Breast epithelium (tissue), 4 donors: ENCODE measurements at regions not wholly inside any gene's neighbourhood (a gene's known extent, or its start where the extent isn't known, plus 50 kb on each side); places are given as distances from the start of the nearest gene placed in this dataset.

Experiments used
- DNase-seq, 2 donors: peaks; one replicate each; pipeline ENCODE4 v3.0.0-alpha.2; 2019; ENCODE audit warnings: low spot score in 2 of 2
- H3K27ac ChIP-seq, 2 donors: fragments of 200-600 bp; sonication (generic) in 1 of 2; one replicate each; pipeline ENCODE4 v1.5.1; 2016 to 2019; ENCODE audit warnings: mild to moderate bottlenecking in 1 of 2
- H3K27me3 ChIP-seq, 2 donors: fragments of 200-600 bp; sonication (generic) in 1 of 2; one replicate each; pipeline versions ENCODE4 v1.5.1 to v1.6.0; 2017 to 2019; ENCODE audit warnings: control low read depth in 1 of 2, mild to moderate bottlenecking in 1 of 2
- H3K36me3 ChIP-seq: fragments of 200-600 bp; one replicate; pipeline ENCODE4 v1.5.1; 2019
- H3K4me1 ChIP-seq, 2 donors: fragments of 200-600 bp; sonication (generic); one replicate each; pipeline ENCODE4 v1.5.1; 2016 to 2019; ENCODE audit warnings: control low read depth in 1 of 2
- H3K4me3 ChIP-seq, 3 donors: fragments of 200-600 bp; sonication (generic); 1 replicate in 2 of 3; 2 replicates in 1 of 3; pipeline ENCODE4 v1.5.1; 2016 to 2019; ENCODE audit warnings: mild to moderate bottlenecking in 3 of 3, moderate library complexity in 2 of 3
- H3K9me3 ChIP-seq, 2 donors: fragments of 200-600 bp; sonication (generic) in 1 of 2; one replicate each; pipeline ENCODE4 v1.5.1; 2016 to 2019; ENCODE audit warnings: control low read depth in 1 of 2
- POLR2A ChIP-seq: fragments of 450-650 bp; IDR thresholded peaks from one replicate; pipeline ENCODE4 v1.6.1; 2016; ENCODE audit warnings: antibody characterized with exemption, mild to moderate bottlenecking, moderate library complexity
- POLR2AphosphoS5 ChIP-seq, 3 donors: sonication (generic); formaldehyde crosslinking; IDR thresholded peaks; one replicate each; pipeline ENCODE4 v1.6.1; 2017; ENCODE audit warnings: antibody characterized with exemption in 3 of 3
- intact Hi-C: fragments of 100-400 bp; cut with DNase I; formaldehyde crosslinking; loops from one replicate; pipeline ENCODE4 v1.15.1; 2023; ENCODE audit warnings: low total_unique reads
- TF ChIP-seq, protein P1 (sequence below), 3 donors: fragments of 450-650 bp; IDR thresholded peaks; one replicate each; pipeline ENCODE4 v1.5.1; 2016 to 2017; ENCODE audit warnings: antibody characterized with exemption in 3 of 3, mild to moderate bottlenecking in 3 of 3, moderate library complexity in 3 of 3

DNA sequence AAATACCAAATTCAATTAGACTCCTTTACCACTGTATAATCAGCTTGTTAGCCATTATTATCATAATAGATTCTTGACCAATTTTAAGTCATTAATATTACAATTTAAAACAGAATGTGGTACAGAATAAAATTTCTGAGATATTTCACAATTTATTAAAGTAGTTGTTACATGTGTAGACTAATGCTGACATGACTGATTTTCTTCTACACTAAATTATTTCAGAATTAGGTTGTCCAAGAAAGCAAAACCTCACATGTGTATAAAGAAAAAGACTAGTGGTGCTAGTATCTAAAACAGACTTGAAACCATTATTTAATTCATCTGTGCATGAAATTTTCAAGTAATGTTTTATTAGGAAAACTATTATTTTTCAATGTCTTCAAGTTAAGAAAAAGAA, 79.2 kb upstream of the COL3A1 start:
- intact Hi-C loops, result no loop called here
- no peak for TF ChIP-seq POLR2AphosphoS5 (IDR thresholded peaks at IDR 0.05)
- TF ChIP-seq POLR2A, result no peak
- TF ChIP-seq, protein P1, sequence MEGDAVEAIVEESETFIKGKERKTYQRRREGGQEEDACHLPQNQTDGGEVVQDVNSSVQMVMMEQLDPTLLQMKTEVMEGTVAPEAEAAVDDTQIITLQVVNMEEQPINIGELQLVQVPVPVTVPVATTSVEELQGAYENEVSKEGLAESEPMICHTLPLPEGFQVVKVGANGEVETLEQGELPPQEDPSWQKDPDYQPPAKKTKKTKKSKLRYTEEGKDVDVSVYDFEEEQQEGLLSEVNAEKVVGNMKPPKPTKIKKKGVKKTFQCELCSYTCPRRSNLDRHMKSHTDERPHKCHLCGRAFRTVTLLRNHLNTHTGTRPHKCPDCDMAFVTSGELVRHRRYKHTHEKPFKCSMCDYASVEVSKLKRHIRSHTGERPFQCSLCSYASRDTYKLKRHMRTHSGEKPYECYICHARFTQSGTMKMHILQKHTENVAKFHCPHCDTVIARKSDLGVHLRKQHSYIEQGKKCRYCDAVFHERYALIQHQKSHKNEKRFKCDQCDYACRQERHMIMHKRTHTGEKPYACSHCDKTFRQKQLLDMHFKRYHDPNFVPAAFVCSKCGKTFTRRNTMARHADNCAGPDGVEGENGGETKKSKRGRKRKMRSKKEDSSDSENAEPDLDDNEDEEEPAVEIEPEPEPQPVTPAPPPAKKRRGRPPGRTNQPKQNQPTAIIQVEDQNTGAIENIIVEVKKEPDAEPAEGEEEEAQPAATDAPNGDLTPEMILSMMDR (IDR thresholded peaks at IDR 0.05), result no peak
- Histone ChIP-seq H3K4me3 (no peak overlapping the region), H3K4me1 (no peaks in the 10 kb centered on the region), H3K9me3 (no peaks in the 10 kb centered on the region), H3K27ac (no peak overlapping the region), H3K27me3 (no peaks in the 10 kb centered on the region), H3K36me3 (no peaks in the 10 kb centered on the region)
- no peak for DNase-seq

DNA sequence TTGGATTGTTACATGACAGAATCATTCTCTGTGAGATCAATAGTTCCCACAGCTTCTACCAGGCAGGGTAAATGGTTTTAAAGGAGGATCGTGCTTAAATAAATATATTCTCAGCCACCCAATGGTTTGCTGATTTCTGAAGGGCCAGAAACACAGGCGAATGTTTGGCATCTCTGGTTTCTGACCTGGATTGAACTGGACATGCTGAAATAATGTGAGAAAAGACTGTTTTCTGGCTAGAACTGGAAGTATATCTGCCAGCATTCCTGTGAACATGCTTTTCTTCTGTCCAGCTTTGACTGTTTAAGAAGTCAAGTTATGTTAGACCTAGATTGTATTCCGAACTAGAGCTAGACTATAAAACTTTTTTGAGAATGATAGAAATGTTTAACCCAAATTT, 77.1 kb upstream of the COL3A1 start:
- H3K27ac ChIP-seq, result peak overlapping the region; percentile 58 to 76
- no peaks in the 10 kb centered on the region for H3K4me1 ChIP-seq
- H3K4me3 ChIP-seq, result no peak overlapping the region
- no peaks in the 10 kb centered on the region for H3K27me3 ChIP-seq
- DNase-seq, result no peak
- no peaks in the 10 kb centered on the region for H3K9me3 ChIP-seq
- TF ChIP-seq POLR2A (no peak), POLR2AphosphoS5 (IDR thresholded peaks at IDR 0.05) (peak in 1 of 3 donors; percentile 27)
- TF ChIP-seq, protein P1 (IDR thresholded peaks at IDR 0.05), result no peak
- intact Hi-C loops, result no loop called here
- no peaks in the 10 kb centered on the region for H3K36me3 ChIP-seq

DNA sequence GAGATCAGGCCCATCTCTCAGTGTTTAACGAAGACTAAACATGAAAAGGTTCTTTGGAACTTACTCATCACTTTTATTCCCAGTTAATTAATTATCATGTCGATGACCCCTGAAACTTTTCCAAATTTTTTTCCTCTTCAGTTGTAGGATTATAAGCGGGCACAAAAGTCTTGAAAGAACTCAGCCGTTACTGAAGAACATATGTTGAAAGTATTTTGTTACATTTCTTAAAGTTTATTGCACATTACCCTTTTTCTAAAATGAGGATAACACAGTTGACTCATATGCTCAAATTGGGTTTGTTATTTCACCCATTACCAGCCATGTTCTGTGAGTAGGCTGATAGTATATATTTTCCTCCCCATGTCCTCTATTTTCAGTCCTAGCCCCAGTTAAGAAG, 75.9 kb upstream of the COL3A1 start:
- Histone ChIP-seq H3K4me3 (no peak overlapping the region), H3K9me3 (no peaks in the 10 kb centered on the region), H3K27ac (peak overlapping the region; percentile 58 to 76), H3K4me1 (no peaks in the 10 kb centered on the region), H3K27me3 (no peaks in the 10 kb centered on the region), H3K36me3 (no peaks in the 10 kb centered on the region)
- no peak for TF ChIP-seq POLR2AphosphoS5 (IDR thresholded peaks at IDR 0.05)
- TF ChIP-seq, protein P1 (IDR thresholded peaks at IDR 0.05), result no peak
- TF ChIP-seq POLR2A, result no peak
- DNase-seq, result no peak
- intact Hi-C loops, result no loop called here

DNA sequence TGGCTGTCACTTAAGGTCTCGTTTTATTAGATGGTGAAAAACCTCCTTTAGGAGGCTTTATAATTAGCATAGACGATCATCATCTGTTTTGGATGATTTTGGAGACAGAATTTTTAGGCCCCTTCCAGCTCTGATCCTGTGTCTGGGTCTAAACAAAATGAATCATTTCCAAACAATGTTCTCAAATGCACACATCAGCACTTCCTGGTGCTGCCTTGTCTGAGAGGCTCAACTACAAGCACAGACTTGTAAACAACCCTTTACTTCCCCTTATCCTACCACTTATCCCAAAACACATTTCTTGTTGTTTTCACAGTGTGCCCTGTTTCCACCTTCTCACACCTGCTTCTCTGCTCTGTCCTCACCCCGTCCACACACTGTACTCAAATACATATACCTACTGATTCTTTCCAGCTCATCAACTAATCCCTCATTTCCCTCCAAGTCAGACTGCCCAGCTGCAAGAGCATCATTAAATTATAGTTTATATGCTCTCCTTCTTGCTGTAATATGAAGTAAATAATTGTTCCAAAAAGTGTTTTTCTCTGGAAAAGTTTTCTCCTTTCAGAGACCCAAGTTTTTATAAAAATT, 71.2 kb upstream of the COL3A1 start:
- DNase-seq, result no peak
- Histone ChIP-seq H3K36me3 (no peaks in the 10 kb centered on the region), H3K9me3 (no peaks in the 10 kb centered on the region), H3K4me3 (no peak overlapping the region), H3K27me3 (no peaks in the 10 kb centered on the region), H3K27ac (peak overlapping the region; percentile 26 to 77), H3K4me1 (no peaks in the 10 kb centered on the region)
- no peak for TF ChIP-seq POLR2AphosphoS5 (IDR thresholded peaks at IDR 0.05)
- TF ChIP-seq, protein P1 (IDR thresholded peaks at IDR 0.05), result no peak
- TF ChIP-seq POLR2A, result no peak
- intact Hi-C loops, result no loop called here

DNA sequence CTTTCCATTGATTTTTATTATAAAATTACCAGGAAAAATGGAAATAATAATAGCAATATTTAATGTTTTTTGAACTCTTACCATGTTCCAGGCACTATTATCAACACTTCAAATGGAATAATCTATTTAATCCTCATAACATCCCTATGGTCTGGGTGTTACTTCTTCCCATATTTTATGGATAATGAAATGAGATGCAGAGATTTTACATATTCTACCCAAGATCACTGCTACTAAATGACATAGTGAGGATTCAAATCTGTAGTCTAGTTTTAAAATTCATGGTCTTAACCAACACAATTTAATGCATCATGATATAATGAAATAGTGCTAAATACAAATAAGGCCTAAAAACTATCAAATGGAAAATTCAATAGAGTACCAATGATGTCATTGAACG, 70.4 kb upstream of the COL3A1 start:
- H3K4me1 ChIP-seq, result no peaks in the 10 kb centered on the region
- H3K27me3 ChIP-seq, result no peaks in the 10 kb centered on the region
- no peaks in the 10 kb centered on the region for H3K36me3 ChIP-seq
- TF ChIP-seq, protein P1 (IDR thresholded peaks at IDR 0.05), result no peak
- TF ChIP-seq POLR2A, result no peak
- no peak for TF ChIP-seq POLR2AphosphoS5 (IDR thresholded peaks at IDR 0.05)
- H3K9me3 ChIP-seq, result no peaks in the 10 kb centered on the region
- DNase-seq, result no peak
- no peak overlapping the region for H3K27ac ChIP-seq
- intact Hi-C loops, result no loop called here
- H3K4me3 ChIP-seq, result no peak overlapping the region
